MCF 10A (cell line): ENCODE measurements at regions not wholly inside any gene's neighbourhood (a gene's known extent, or its start where the extent isn't known, plus 50 kb on each side); places are given as distances from the start of the nearest gene placed in this dataset.

Experiments used
- BruUV-seq: library from RNA; stranded (reverse); fragments of 400-500 nt; replicated peaks from 2 replicates; lab custom pipeline; 2021; lab: Mats Ljungman, UMichigan
- CTCF ChIA-PET: fragments of 300-600 bp; sonication (Branson Sonifier 250); formaldehyde crosslinking; extraction: SDS; loops from one replicate; lab custom pipeline; 2021; ENCODE audit warnings: antibody characterized with exemption, inconsistent platforms; lab: Yijun Ruan, JAX
- POLR2A ChIA-PET: fragments of 300-600, 350-650 bp; sonication (Branson Sonifier 250); formaldehyde crosslinking; extraction: SDS; loops from one replicate; lab custom pipeline; 2020; ENCODE audit warnings: antibody characterized with exemption, inconsistent platforms; lab: Yijun Ruan, JAX
- DNase-seq: peaks from one replicate; pipeline ENCODE4 v3.0.0-alpha.2; 2018; ENCODE audit not compliant: unreplicated experiment
- H3K27ac Mint-ChIP-seq: one replicate; pipeline ENCODE4 v1.8.0; 2022; ENCODE audit warnings: mild to moderate bottlenecking, low read depth, mixed read lengths; ENCODE audit not compliant: unreplicated experiment
- H3K27me3 Mint-ChIP-seq: one replicate; pipeline ENCODE4 v1.8.0; 2022; ENCODE audit warnings: mixed read lengths; ENCODE audit not compliant: insufficient read depth, unreplicated experiment
- H3K36me3 Mint-ChIP-seq: one replicate; pipeline ENCODE4 v1.8.0; 2022; ENCODE audit warnings: mild to moderate bottlenecking, moderate library complexity, mixed read lengths; ENCODE audit not compliant: insufficient read depth, unreplicated experiment
- H3K4me1 Mint-ChIP-seq: one replicate; pipeline ENCODE4 v1.8.0; 2022; ENCODE audit warnings: mixed read lengths; ENCODE audit not compliant: insufficient read depth, unreplicated experiment
- H3K4me3 Mint-ChIP-seq: one replicate; pipeline ENCODE4 v1.8.0; 2022; ENCODE audit warnings: mild to moderate bottlenecking, moderate library complexity, mixed read lengths; ENCODE audit not compliant: unreplicated experiment
- H3K9me3 Mint-ChIP-seq: one replicate; pipeline ENCODE4 v1.8.0; 2022; ENCODE audit warnings: mixed read lengths; ENCODE audit not compliant: unreplicated experiment
- CTCF ChIP-seq: fragments of 200-600 bp; IDR thresholded peaks from one replicate; pipeline ENCODE4 v1.8.0; 2022; ENCODE audit warnings: antibody characterized with exemption, mild to moderate bottlenecking; ENCODE audit not compliant: unreplicated experiment
- intact Hi-C: fragments of 100-400 bp; cut with micrococcal nuclease; formaldehyde crosslinking; loops from 2 replicates; pipeline ENCODE4 v1.14.1; 2022

GRCh38 chr10:44030132-44030531 lies 354.8 kb downstream of the CXCL12 start:
- DNase-seq = no peak

GRCh38 chr10:44028384-44029137 lies 356.3 kb downstream of the CXCL12 start:
- CTCF ChIA-PET = no interaction called here
- POLR2A ChIA-PET = no interaction called here
- TF ChIP-seq CTCF = no peak

More at GRCh38 chr10:44030132-44030531, 354.8 kb downstream of the CXCL12 start:
- Mint-ChIP-seq H3K27me3 (peaks cover 28% of the 10 kb centered on the region), H3K27ac (no peak overlapping the region), H3K36me3 (no peaks in the 10 kb centered on the region), H3K4me1 (no peaks in the 10 kb centered on the region), H3K4me3 (no peak overlapping the region), H3K9me3 (no peaks in the 10 kb centered on the region)
- no TSS peak for BruUV-seq
- CTCF ChIA-PET = interaction anchor here (0.7 kb wide), 1 partner anchor 10 kb away, joined by 3 read pairs; no protein-coding TSS in a partner anchor
- TF ChIP-seq CTCF = no peak
- POLR2A ChIA-PET = no interaction called here
- intact Hi-C loops = no loop called here

GRCh38 chr10:44024356-44025116 lies 360.4 kb downstream of the CXCL12 start:
- intact Hi-C loops = no loop called here
- POLR2A ChIA-PET = no interaction called here
- H3K9me3 Mint-ChIP-seq = no peaks in the 10 kb centered on the region
- BruUV-seq = no TSS peak
- CTCF ChIA-PET = no interaction called here
- peaks cover 53% of the 10 kb centered on the region for H3K27me3 Mint-ChIP-seq
- no peaks in the 10 kb centered on the region for H3K4me1 Mint-ChIP-seq
- no peak for TF ChIP-seq CTCF
- no peak for DNase-seq
- H3K4me3 Mint-ChIP-seq = no peak overlapping the region
- no peak overlapping the region for H3K27ac Mint-ChIP-seq
- no peaks in the 10 kb centered on the region for H3K36me3 Mint-ChIP-seq

More at GRCh38 chr10:44028384-44029137, 356.3 kb downstream of the CXCL12 start:
- Mint-ChIP-seq H3K9me3 (no peaks in the 10 kb centered on the region), H3K4me1 (no peaks in the 10 kb centered on the region), H3K27me3 (peaks cover 44% of the 10 kb centered on the region), H3K4me3 (no peak overlapping the region), H3K36me3 (no peaks in the 10 kb centered on the region), H3K27ac (no peak overlapping the region)
- no peak for DNase-seq
- no TSS peak for BruUV-seq
- intact Hi-C loops = no loop called here

GRCh38 chr10:44023517-44023916 lies 361.4 kb downstream of the CXCL12 start:
- no peak overlapping the region for H3K4me3 Mint-ChIP-seq
- POLR2A ChIA-PET = no interaction called here
- BruUV-seq = no TSS peak
- intact Hi-C loops = no loop called here
- no peaks in the 10 kb centered on the region for H3K4me1 Mint-ChIP-seq
- TF ChIP-seq CTCF = no peak
- DNase-seq = no peak
- CTCF ChIA-PET = no interaction called here
- H3K27me3 Mint-ChIP-seq = peaks cover 48% of the 10 kb centered on the region
- H3K9me3 Mint-ChIP-seq = no peaks in the 10 kb centered on the region
- no peaks in the 10 kb centered on the region for H3K36me3 Mint-ChIP-seq
- no peak overlapping the region for H3K27ac Mint-ChIP-seq
